MCF 10A (cell line): ENCODE measurements at regions not wholly inside any gene's neighbourhood (a gene's known extent, or its start where the extent isn't known, plus 50 kb on each side); places are given as distances from the start of the nearest gene placed in this dataset.
"Not testable (repeated sequence)": the region's sequence is repeated elsewhere in the genome, so short reads cannot be mapped to it uniquely, and the experiment has no call there.

Source experiments
- BruUV-seq: library from RNA; stranded (reverse); fragments of 400-500 nt; replicated peaks from 2 replicates; lab custom pipeline; 2021; lab: Mats Ljungman, UMichigan
- CTCF ChIA-PET: fragments of 300-600 bp; sonication (Branson Sonifier 250); formaldehyde crosslinking; extraction: SDS; loops from one replicate; lab custom pipeline; 2021; ENCODE audit warnings: antibody characterized with exemption, inconsistent platforms; lab: Yijun Ruan, JAX
- POLR2A ChIA-PET: fragments of 300-600, 350-650 bp; sonication (Branson Sonifier 250); formaldehyde crosslinking; extraction: SDS; loops from one replicate; lab custom pipeline; 2020; ENCODE audit warnings: antibody characterized with exemption, inconsistent platforms; lab: Yijun Ruan, JAX
- DNase-seq: peaks from one replicate; pipeline ENCODE4 v3.0.0-alpha.2; 2018; ENCODE audit not compliant: unreplicated experiment
- H3K27ac Mint-ChIP-seq: one replicate; pipeline ENCODE4 v1.8.0; 2022; ENCODE audit warnings: mild to moderate bottlenecking, low read depth, mixed read lengths; ENCODE audit not compliant: unreplicated experiment
- H3K27me3 Mint-ChIP-seq: one replicate; pipeline ENCODE4 v1.8.0; 2022; ENCODE audit warnings: mixed read lengths; ENCODE audit not compliant: insufficient read depth, unreplicated experiment
- H3K36me3 Mint-ChIP-seq: one replicate; pipeline ENCODE4 v1.8.0; 2022; ENCODE audit warnings: mild to moderate bottlenecking, moderate library complexity, mixed read lengths; ENCODE audit not compliant: insufficient read depth, unreplicated experiment
- H3K4me1 Mint-ChIP-seq: one replicate; pipeline ENCODE4 v1.8.0; 2022; ENCODE audit warnings: mixed read lengths; ENCODE audit not compliant: insufficient read depth, unreplicated experiment
- H3K4me3 Mint-ChIP-seq: one replicate; pipeline ENCODE4 v1.8.0; 2022; ENCODE audit warnings: mild to moderate bottlenecking, moderate library complexity, mixed read lengths; ENCODE audit not compliant: unreplicated experiment
- H3K9me3 Mint-ChIP-seq: one replicate; pipeline ENCODE4 v1.8.0; 2022; ENCODE audit warnings: mixed read lengths; ENCODE audit not compliant: unreplicated experiment
- intact Hi-C: fragments of 100-400 bp; cut with micrococcal nuclease; formaldehyde crosslinking; loops from 2 replicates; pipeline ENCODE4 v1.14.1; 2022
- TF ChIP-seq, protein P1 (sequence below): fragments of 200-600 bp; IDR thresholded peaks from one replicate; pipeline ENCODE4 v1.8.0; 2022; ENCODE audit warnings: antibody characterized with exemption, mild to moderate bottlenecking; ENCODE audit not compliant: unreplicated experiment

DNA sequence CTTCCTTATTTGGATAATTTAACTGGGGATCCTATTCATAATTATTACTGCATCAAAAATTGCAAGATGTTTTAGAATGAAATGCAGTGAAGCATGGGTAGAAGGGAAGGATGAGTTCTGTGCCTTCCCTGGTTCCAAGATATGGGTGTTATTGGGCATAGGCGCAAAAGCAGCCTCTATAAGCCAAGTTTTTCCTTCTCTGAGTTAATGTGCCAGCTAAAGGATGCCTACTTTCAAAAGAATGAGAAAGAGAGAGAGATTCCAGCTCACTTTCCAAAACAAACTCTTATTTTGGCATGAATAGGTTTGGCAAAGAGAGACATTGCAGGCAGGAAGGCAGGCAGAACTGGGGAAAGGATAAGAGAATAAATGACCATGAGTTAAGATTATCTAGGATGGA is 270.2 kb downstream of the TAFA4 start:
- H3K36me3 Mint-ChIP-seq, result no peaks in the 10 kb centered on the region
- POLR2A ChIA-PET, result no interaction called here
- peaks cover 11% of the 10 kb centered on the region for H3K27me3 Mint-ChIP-seq
- no peak overlapping the region for H3K4me3 Mint-ChIP-seq
- DNase-seq, result no peak
- intact Hi-C loops, result no loop called here
- TF ChIP-seq, protein P1, sequence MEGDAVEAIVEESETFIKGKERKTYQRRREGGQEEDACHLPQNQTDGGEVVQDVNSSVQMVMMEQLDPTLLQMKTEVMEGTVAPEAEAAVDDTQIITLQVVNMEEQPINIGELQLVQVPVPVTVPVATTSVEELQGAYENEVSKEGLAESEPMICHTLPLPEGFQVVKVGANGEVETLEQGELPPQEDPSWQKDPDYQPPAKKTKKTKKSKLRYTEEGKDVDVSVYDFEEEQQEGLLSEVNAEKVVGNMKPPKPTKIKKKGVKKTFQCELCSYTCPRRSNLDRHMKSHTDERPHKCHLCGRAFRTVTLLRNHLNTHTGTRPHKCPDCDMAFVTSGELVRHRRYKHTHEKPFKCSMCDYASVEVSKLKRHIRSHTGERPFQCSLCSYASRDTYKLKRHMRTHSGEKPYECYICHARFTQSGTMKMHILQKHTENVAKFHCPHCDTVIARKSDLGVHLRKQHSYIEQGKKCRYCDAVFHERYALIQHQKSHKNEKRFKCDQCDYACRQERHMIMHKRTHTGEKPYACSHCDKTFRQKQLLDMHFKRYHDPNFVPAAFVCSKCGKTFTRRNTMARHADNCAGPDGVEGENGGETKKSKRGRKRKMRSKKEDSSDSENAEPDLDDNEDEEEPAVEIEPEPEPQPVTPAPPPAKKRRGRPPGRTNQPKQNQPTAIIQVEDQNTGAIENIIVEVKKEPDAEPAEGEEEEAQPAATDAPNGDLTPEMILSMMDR, result no peak
- CTCF ChIA-PET, result no interaction called here
- peaks cover 13% of the 10 kb centered on the region for H3K4me1 Mint-ChIP-seq
- no peak overlapping the region for H3K27ac Mint-ChIP-seq
- no TSS peak for BruUV-seq
- H3K9me3 Mint-ChIP-seq, result no peaks in the 10 kb centered on the region

- BruUV-seq, H3K4me1 Mint-ChIP-seq, intact Hi-C loops, H3K27ac Mint-ChIP-seq, H3K4me3 Mint-ChIP-seq, H3K9me3 Mint-ChIP-seq, POLR2A ChIA-PET, DNase-seq, H3K36me3 Mint-ChIP-seq, H3K27me3 Mint-ChIP-seq: not testable (repeated sequence)
- CTCF ChIA-PET, result interaction anchor here (0.7 kb wide), 1 partner anchor 9 kb away, joined by 3 read pairs; no protein-coding TSS in a partner anchor
Measured at GRCh38 chr3:68650657-68651056, 281.7 kb downstream of the TAFA4 start.

GRCh38 chr3:68648494-68648893 is 283.9 kb downstream of the TAFA4 start:
- Mint-ChIP-seq H3K27me3 (peaks cover 2% of the 10 kb centered on the region), H3K9me3 (no peaks in the 10 kb centered on the region), H3K4me3 (no peak overlapping the region), H3K27ac (no peak overlapping the region), H3K36me3 (no peaks in the 10 kb centered on the region), H3K4me1 (no peaks in the 10 kb centered on the region)
- TF ChIP-seq, protein P1, result no peak
- peak; percentile 39 for DNase-seq
- intact Hi-C loops, result no loop called here
- CTCF ChIA-PET, result no interaction called here
- POLR2A ChIA-PET, result no interaction called here
- no TSS peak for BruUV-seq

DNA sequence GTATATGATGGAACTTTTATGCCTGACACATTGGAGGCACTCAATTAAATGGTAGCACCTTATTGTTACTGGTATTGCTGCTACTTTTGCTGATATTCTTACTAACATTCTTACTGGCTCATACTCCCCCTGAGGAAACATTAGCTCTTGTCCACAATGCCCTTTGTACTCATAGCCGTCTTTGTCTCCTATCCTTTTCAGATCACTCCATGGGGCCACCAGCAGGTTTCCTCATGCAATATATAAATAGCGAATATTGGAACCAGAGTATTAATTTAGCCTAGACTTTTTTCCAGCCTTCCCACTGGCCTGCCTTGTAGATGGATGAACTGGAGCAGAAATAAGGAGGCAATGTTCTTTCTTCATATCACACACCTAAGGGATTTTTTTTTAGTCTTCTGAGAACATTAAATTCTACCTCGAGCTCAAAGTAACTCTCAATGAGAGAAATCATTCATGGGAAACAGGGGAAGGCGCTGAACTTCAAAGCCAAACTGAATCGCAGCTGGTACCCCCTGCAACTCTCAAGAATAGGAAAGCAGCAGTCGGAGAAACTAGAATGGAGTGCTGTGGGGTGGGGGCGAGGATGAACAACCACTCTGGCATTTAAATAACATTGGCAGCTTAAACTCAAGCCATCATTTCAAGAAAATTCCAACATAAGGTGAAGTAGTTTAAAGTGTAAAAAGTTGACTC is 300.3 kb downstream of the TAFA4 start:
- intact Hi-C loops, result no loop called here
- Mint-ChIP-seq H3K27ac (no peak overlapping the region), H3K27me3 (peaks cover 47% of the 10 kb centered on the region), H3K4me3 (no peak overlapping the region), H3K4me1 (no peaks in the 10 kb centered on the region), H3K9me3 (peaks cover 7% of the 10 kb centered on the region), H3K36me3 (no peaks in the 10 kb centered on the region)
- DNase-seq, result no peak
- POLR2A ChIA-PET, result no interaction called here
- BruUV-seq, result no TSS peak
- CTCF ChIA-PET, result no interaction called here
- TF ChIP-seq, protein P1, result no peak
